Lung (tissue), 11 donors: ENCODE measurements at regions not wholly inside any gene's neighbourhood (a gene's known extent, or its start where the extent isn't known, plus 50 kb on each side); places are given as distances from the start of the nearest gene placed in this dataset.

Source experiments
- ATAC-seq: fragments of 200-7000 bp; cut with Tn5 transposase; one replicate; pipeline ENCODE4 v1.9.1; 2020; ENCODE audit warnings: moderate number of reproducible peaks; ENCODE audit not compliant: insufficient read depth, low FRiP score
- DNase-seq, 3 donors: peaks; one replicate each; pipeline ENCODE4 v3.0.0-alpha.2; 2013 to 2017
- H3K27ac ChIP-seq, 2 donors: one replicate each; pipeline ENCODE4 v1.5.1; 2013; ENCODE audit warnings: mild to moderate bottlenecking in 2 of 2, moderate library complexity in 2 of 2, control low read depth in 1 of 2, inconsistent platforms in 1 of 2, low read depth in 1 of 2, low read length in 1 of 2
- H3K27me3 ChIP-seq, 3 donors: one replicate each; pipeline ENCODE4 v1.5.1; 2013; ENCODE audit warnings: low read length in 2 of 3; ENCODE audit not compliant: control insufficient read depth in 3 of 3, insufficient read depth in 3 of 3
- H3K36me3 ChIP-seq, 4 donors: one replicate each; pipeline ENCODE4 v1.5.1; 2013; ENCODE audit warnings: low read length in 4 of 4, mild to moderate bottlenecking in 1 of 4, moderate library complexity in 1 of 4; ENCODE audit not compliant: control insufficient read depth in 4 of 4, insufficient read depth in 4 of 4
- H3K4me1 ChIP-seq, 5 donors: one replicate each; pipeline ENCODE4 v1.5.1; 2013; ENCODE audit warnings: low read length in 5 of 5, mild to moderate bottlenecking in 2 of 5, moderate library complexity in 1 of 5; ENCODE audit not compliant: control insufficient read depth in 5 of 5, insufficient read depth in 5 of 5
- H3K4me3 ChIP-seq: one replicate; pipeline ENCODE4 v1.5.1; 2013; ENCODE audit warnings: mild to moderate bottlenecking, control low read depth, moderate library complexity
- H3K9ac ChIP-seq, 2 donors: one replicate each; pipeline ENCODE4 v1.5.1; 2013; ENCODE audit warnings: low read length in 2 of 2, control low read depth in 1 of 2; ENCODE audit not compliant: insufficient read depth in 1 of 2
- H3K9me3 ChIP-seq, 4 donors: one replicate each; pipeline ENCODE4 v1.5.1; 2013; ENCODE audit warnings: low read length in 3 of 4, mild to moderate bottlenecking in 1 of 4, moderate library complexity in 1 of 4; ENCODE audit not compliant: control insufficient read depth in 4 of 4, insufficient read depth in 3 of 4
- WGBS, 2 donors: extraction: QIAGEN DNeasy Blood & Tissue Kit; methylation state at CpG; one replicate each; pipeline ENCODE4 v1.1.7; 2013; 5-methylcytosine and 5-hydroxymethylcytosine counted together
- TF ChIP-seq, protein P1 (sequence below): IDR thresholded peaks from 2 replicates; pipeline ENCODE4 v1.5.1; 2012; ENCODE audit warnings: mild to moderate bottlenecking; ENCODE audit errors: control extremely low read depth, extremely low read depth
- donor health status: control.
- donor health status: control.
- donor health status: Bipolar disorder and iron deficiency.
- donor health status: healthy.
- donor health status: DM: yes; HTN: yes; CAD: no.

DNA sequence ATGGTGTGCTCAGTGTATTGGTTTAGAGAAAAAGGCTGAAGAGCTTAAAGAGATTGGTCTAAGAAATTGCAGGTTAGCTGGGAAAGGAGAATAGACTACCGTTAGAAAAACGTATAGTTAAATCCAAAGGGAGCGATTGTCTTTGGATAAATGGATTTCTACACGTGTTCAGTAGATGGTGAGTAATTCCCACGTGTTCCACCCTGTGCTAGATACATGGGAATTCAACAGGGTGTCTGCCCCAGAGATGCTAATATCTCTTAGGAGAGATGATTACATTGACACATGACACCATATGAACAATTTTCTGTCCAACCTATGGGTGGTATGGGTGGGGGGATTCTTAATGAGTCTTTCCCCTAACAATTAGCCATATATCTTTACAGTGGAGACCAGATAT lies 99.8 kb downstream of the TDRD15 start:
- ATAC-seq (no peak), DNase-seq (no peak)
- Histone ChIP-seq H3K27me3 (no peaks in the 10 kb centered on the region), H3K4me3 (no peak overlapping the region), H3K9ac (no peak overlapping the region), H3K36me3 (no peaks in the 10 kb centered on the region), H3K4me1 (no peaks in the 10 kb centered on the region), H3K9me3 (no peaks in the 10 kb centered on the region), H3K27ac (no peak overlapping the region)
- TF ChIP-seq, protein P1, sequence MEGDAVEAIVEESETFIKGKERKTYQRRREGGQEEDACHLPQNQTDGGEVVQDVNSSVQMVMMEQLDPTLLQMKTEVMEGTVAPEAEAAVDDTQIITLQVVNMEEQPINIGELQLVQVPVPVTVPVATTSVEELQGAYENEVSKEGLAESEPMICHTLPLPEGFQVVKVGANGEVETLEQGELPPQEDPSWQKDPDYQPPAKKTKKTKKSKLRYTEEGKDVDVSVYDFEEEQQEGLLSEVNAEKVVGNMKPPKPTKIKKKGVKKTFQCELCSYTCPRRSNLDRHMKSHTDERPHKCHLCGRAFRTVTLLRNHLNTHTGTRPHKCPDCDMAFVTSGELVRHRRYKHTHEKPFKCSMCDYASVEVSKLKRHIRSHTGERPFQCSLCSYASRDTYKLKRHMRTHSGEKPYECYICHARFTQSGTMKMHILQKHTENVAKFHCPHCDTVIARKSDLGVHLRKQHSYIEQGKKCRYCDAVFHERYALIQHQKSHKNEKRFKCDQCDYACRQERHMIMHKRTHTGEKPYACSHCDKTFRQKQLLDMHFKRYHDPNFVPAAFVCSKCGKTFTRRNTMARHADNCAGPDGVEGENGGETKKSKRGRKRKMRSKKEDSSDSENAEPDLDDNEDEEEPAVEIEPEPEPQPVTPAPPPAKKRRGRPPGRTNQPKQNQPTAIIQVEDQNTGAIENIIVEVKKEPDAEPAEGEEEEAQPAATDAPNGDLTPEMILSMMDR: no peak
- 90 to 95% methylated on average over 5 of the region's 5 CpGs for WGBS, 2 donors

DNA sequence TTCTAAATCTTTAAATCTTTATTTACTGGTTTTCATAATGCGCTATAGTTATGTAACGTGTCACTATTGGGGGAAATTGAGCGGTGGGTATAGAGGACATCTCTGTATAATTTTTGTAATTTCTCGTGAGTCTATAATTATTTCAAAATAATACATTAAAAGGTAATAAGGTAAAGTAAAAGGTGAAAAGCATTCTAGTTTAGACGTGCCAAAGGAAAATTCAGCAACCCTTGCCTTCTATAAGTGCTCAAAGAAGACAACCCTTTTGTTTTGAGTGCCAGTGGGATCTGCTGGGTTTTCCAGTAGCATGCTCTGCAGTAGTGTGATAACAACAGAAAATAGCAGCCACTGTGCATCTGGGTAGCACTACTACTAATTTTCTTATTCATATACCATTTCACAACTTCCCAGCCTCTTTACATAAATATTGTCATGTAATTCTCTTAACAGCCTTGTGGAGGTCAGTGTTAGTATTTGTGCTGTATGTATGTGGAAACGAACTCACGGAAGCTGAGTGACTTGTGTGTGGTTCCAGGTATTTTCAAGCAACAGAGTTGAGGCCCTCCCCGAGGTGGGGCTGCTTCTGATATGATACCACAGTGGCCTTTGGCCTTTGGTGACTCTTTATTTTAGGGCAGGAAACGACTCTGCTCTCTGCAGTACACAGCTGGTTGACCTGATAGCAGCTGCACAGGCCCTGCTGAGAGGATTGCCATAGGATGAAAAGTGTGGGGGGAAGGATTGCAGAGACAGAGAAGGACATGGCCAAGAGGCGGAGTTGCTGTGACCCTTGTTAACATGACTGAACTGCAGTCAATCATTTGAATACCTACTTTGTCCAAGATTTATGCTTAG lies 104.5 kb downstream of the TDRD15 start:
- 68 to 72% methylated on average over 10 of the region's 10 CpGs for WGBS, 2 donors
- no peaks in the 10 kb centered on the region for H3K27me3 ChIP-seq
- TF ChIP-seq, protein P1: no peak
- no peaks in the 10 kb centered on the region for H3K36me3 ChIP-seq
- no peaks in the 10 kb centered on the region for H3K4me1 ChIP-seq
- no peak overlapping the region for H3K4me3 ChIP-seq
- no peak for ATAC-seq
- H3K9ac ChIP-seq: no peak overlapping the region
- DNase-seq: peak in 1 of 3 donors; percentile 13
- H3K9me3 ChIP-seq: no peaks in the 10 kb centered on the region
- H3K27ac ChIP-seq: no peak overlapping the region

DNA sequence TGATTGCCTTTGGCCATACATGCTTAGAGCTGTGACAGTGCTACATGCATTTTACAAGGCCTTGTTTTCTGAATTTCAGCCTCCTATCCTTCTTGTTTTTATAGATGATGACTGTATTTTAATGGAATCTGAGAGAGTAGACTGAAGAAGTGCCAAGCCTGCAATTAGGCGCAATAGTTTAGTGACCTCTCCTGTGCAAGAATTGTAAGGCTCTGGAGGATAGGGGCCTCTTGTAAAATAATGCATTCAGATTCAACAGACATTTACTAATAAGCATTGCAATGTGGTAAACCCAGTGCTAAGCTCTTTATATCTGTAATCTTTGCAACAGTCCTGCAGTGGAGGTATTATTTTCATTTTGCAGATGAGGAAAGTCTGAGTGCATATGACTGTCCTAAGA lies 105.5 kb downstream of the TDRD15 start:
- Histone ChIP-seq H3K27me3 (no peaks in the 10 kb centered on the region), H3K9me3 (no peaks in the 10 kb centered on the region), H3K4me3 (no peak overlapping the region), H3K4me1 (no peaks in the 10 kb centered on the region), H3K27ac (no peak overlapping the region), H3K9ac (no peak overlapping the region), H3K36me3 (no peaks in the 10 kb centered on the region)
- TF ChIP-seq, protein P1: no peak
- ATAC-seq (no peak), DNase-seq (peak in 1 of 3 donors; percentile 9)
- WGBS, 2 donors: 87 to 90% methylated on average over 1 of the region's 1 CpG
